OCI-LY1 (cell line): ENCODE measurements at regions not wholly inside any gene's neighbourhood (a gene's known extent, or its start where the extent isn't known, plus 50 kb on each side); places are given as distances from the start of the nearest gene placed in this dataset.

Experiments
- H2AFZ ChIP-seq: fragments of 200-600 bp; sonication (generic), shearing (Covaris generic); 2 replicates; pipeline ENCODE4 v1.6.0; 2014; ENCODE audit warnings: antibody characterized with exemption, mild to moderate bottlenecking, low read length
- H3F3A ChIP-seq: fragments of 200-600 bp; sonication (generic), shearing (Covaris generic); 2 replicates; pipeline ENCODE4 v1.6.0; 2014; ENCODE audit warnings: mild to moderate bottlenecking, antibody characterized with exemption, low read length, moderate library complexity; ENCODE audit not compliant: insufficient read depth
- H3K27ac ChIP-seq: fragments of 200-600 bp; sonication (generic); 2 replicates; pipeline ENCODE4 v1.5.1; 2014; ENCODE audit warnings: low read length, mixed run types, mild to moderate bottlenecking, low read depth; ENCODE audit not compliant: poor library complexity, severe bottlenecking
- H3K27me3 ChIP-seq: fragments of 200-600 bp; sonication (generic); 2 replicates; pipeline ENCODE4 v1.6.0; 2014; ENCODE audit warnings: antibody characterized with exemption, mild to moderate bottlenecking, low read length, moderate library complexity; ENCODE audit not compliant: insufficient read depth
- H3K36me3 ChIP-seq: fragments of 200-600 bp; sonication (generic); 2 replicates; pipeline ENCODE4 v1.6.1; 2014; ENCODE audit warnings: mild to moderate bottlenecking, antibody characterized with exemption, low read length, moderate library complexity, mixed read lengths; ENCODE audit not compliant: insufficient read depth
- H3K4me1 ChIP-seq: fragments of 200-600 bp; sonication (generic); 2 replicates; pipeline ENCODE4 v1.5.1; 2014; ENCODE audit warnings: mild to moderate bottlenecking, low read length, moderate library complexity; ENCODE audit not compliant: insufficient read depth, severe bottlenecking
- H3K4me2 ChIP-seq: fragments of 200-600 bp; sonication (generic), shearing (Covaris generic); 2 replicates; pipeline ENCODE4 v1.6.1; 2014; ENCODE audit warnings: low read length
- H3K4me3 ChIP-seq: fragments of 200-600 bp; sonication (generic); 2 replicates; pipeline ENCODE4 v1.5.1; 2014; ENCODE audit warnings: low read length, low read depth, mild to moderate bottlenecking, mixed read lengths; ENCODE audit not compliant: poor library complexity, severe bottlenecking
- H3K79me2 ChIP-seq: fragments of 200-600 bp; shearing (Covaris generic); 2 replicates; pipeline ENCODE4 v1.6.1; 2016; ENCODE audit warnings: mixed run types, low read length, mixed read lengths; ENCODE audit not compliant: insufficient read depth
- H3K9ac ChIP-seq: fragments of 200-600 bp; sonication (generic), shearing (Covaris generic); 2 replicates; pipeline ENCODE4 v1.6.1; 2014; ENCODE audit warnings: mild to moderate bottlenecking, low read length, mixed read lengths
- H3K9me2 ChIP-seq: fragments of 200-600 bp; sonication (generic), shearing (Covaris generic); 2 replicates; pipeline ENCODE4 v1.6.1; 2014; ENCODE audit warnings: low read depth, mild to moderate bottlenecking, low read length, mixed read lengths
- H3K9me3 ChIP-seq: fragments of 200-600 bp; shearing (Covaris generic); 2 replicates; pipeline ENCODE4 v1.6.1; 2014; ENCODE audit warnings: low read length, mixed read lengths
- H4K20me1 ChIP-seq: fragments of 200-600 bp; sonication (generic), shearing (Covaris generic); 2 replicates; pipeline ENCODE4 v1.6.0; 2016; ENCODE audit warnings: mild to moderate bottlenecking, low read length; ENCODE audit not compliant: insufficient read depth
- CTCF ChIP-seq: fragments of 200-600 bp; sonication (generic), shearing (Covaris generic); IDR thresholded peaks from 2 replicates; pipeline ENCODE4 v1.5.1; 2017; ENCODE audit warnings: mild to moderate bottlenecking, antibody characterized with exemption, low read length, moderate library complexity, mixed read lengths
- EZH2 ChIP-seq: fragments of 200-600 bp; sonication (generic), shearing (Covaris generic); IDR thresholded peaks from 2 replicates; pipeline ENCODE4 v1.8.0; 2017; ENCODE audit warnings: borderline replicate concordance, mixed run types, mild to moderate bottlenecking, antibody characterized with exemption, low read length, moderate library complexity, mixed read lengths

GRCh38 chr2:223218587-223219178, 166.7 kb downstream of the KCNE4 start:
- H3K27ac ChIP-seq, result no peak overlapping the region
- no peaks in the 10 kb centered on the region for H4K20me1 ChIP-seq
- no peaks in the 10 kb centered on the region for H3F3A ChIP-seq
- no peaks in the 10 kb centered on the region for H3K27me3 ChIP-seq
- H3K4me2 ChIP-seq, result no peak overlapping the region
- H3K4me1 ChIP-seq, result no peaks in the 10 kb centered on the region
- H3K9me3 ChIP-seq, result no peaks in the 10 kb centered on the region
- no peak overlapping the region for H2AFZ ChIP-seq
- H3K36me3 ChIP-seq, result no peaks in the 10 kb centered on the region
- no peak overlapping the region for H3K9ac ChIP-seq
- no peaks in the 10 kb centered on the region for H3K79me2 ChIP-seq
- no peak for TF ChIP-seq CTCF
- no peak for TF ChIP-seq EZH2
- H3K4me3 ChIP-seq, result no peak overlapping the region
- H3K9me2 ChIP-seq, result no peaks in the 10 kb centered on the region

GRCh38 chr2:223219872-223220657, 168.1 kb downstream of the KCNE4 start:
- no peaks in the 10 kb centered on the region for H3K4me1 ChIP-seq
- no peaks in the 10 kb centered on the region for H4K20me1 ChIP-seq
- H3K4me2 ChIP-seq, result no peak overlapping the region
- no peaks in the 10 kb centered on the region for H3K79me2 ChIP-seq
- no peak for TF ChIP-seq EZH2
- no peak for TF ChIP-seq CTCF
- no peak overlapping the region for H3K27ac ChIP-seq
- H3K9ac ChIP-seq, result no peak overlapping the region
- no peaks in the 10 kb centered on the region for H3K36me3 ChIP-seq
- H3K9me3 ChIP-seq, result no peaks in the 10 kb centered on the region
- H2AFZ ChIP-seq, result no peak overlapping the region
- H3K9me2 ChIP-seq, result no peaks in the 10 kb centered on the region
- no peak overlapping the region for H3K4me3 ChIP-seq
- no peaks in the 10 kb centered on the region for H3F3A ChIP-seq
- no peaks in the 10 kb centered on the region for H3K27me3 ChIP-seq

- Histone ChIP-seq H3K79me2 (no peaks in the 10 kb centered on the region), H3K9me2 (no peaks in the 10 kb centered on the region), H3K4me3 (no peak overlapping the region), H3K9me3 (no peaks in the 10 kb centered on the region), H2AFZ (no peak overlapping the region), H3K4me2 (no peak overlapping the region), H3K9ac (no peak overlapping the region), H3K27me3 (no peaks in the 10 kb centered on the region), H3K4me1 (no peaks in the 10 kb centered on the region), H3F3A (no peaks in the 10 kb centered on the region), H3K36me3 (no peaks in the 10 kb centered on the region), H3K27ac (no peak overlapping the region), H4K20me1 (no peaks in the 10 kb centered on the region)
- no peak for TF ChIP-seq CTCF
- no peak for TF ChIP-seq EZH2
Measured at GRCh38 chr2:223220658-223220925, 168.6 kb downstream of the KCNE4 start.
